SK-N-SH treated with all-trans-retinoic acid at 6 μM for 48 hours (cell line): ENCODE measurements at regions not wholly inside any gene's neighbourhood (a gene's known extent, or its start where the extent isn't known, plus 50 kb on each side); places are given as distances from the start of the nearest gene placed in this dataset.

ENCODE experiments used
- PATZ1 ChIP-seq: fragments of 250-450 bp; sonication (Bioruptor Pico); IDR thresholded peaks from 2 replicates; pipeline ENCODE4 v1.8.0; 2020; ENCODE audit warnings: mild to moderate bottlenecking, moderate library complexity, borderline replicate concordance
- RARB ChIP-seq: fragments of 250-450 bp; sonication (Bioruptor Pico); IDR thresholded peaks from 2 replicates; pipeline ENCODE4 v1.8.0; 2021; ENCODE audit warnings: mild to moderate bottlenecking, moderate library complexity
- ZC3H10 ChIP-seq: fragments of 250-450 bp; sonication (Bioruptor Pico); IDR thresholded peaks from 2 replicates; pipeline ENCODE4 v1.5.1; 2021; ENCODE audit warnings: mild to moderate bottlenecking, moderate library complexity
- TF ChIP-seq, protein P1 (sequence below): fragments of 250-450 bp; sonication (Bioruptor Pico); IDR thresholded peaks from 2 replicates; pipeline ENCODE4 v1.5.1; 2021; ENCODE audit warnings: mild to moderate bottlenecking, moderate library complexity

GRCh38 chr6:135600931-135601330 lies 103.4 kb upstream of the AHI1 start:
- TF ChIP-seq ZC3H10 (CRISPR knock-in tag) (no peak), PATZ1 (CRISPR knock-in tag) (no peak), RARB (CRISPR knock-in tag) (no peak)
- TF ChIP-seq, protein P1, sequence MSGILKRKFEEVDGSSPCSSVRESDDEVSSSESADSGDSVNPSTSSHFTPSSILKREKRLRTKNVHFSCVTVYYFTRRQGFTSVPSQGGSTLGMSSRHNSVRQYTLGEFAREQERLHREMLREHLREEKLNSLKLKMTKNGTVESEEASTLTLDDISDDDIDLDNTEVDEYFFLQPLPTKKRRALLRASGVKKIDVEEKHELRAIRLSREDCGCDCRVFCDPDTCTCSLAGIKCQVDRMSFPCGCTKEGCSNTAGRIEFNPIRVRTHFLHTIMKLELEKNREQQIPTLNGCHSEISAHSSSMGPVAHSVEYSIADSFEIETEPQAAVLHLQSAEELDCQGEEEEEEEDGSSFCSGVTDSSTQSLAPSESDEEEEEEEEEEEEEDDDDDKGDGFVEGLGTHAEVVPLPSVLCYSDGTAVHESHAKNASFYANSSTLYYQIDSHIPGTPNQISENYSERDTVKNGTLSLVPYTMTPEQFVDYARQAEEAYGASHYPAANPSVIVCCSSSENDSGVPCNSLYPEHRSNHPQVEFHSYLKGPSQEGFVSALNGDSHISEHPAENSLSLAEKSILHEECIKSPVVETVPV = no peak
